Transverse colon (tissue), 4 donors: ENCODE measurements at regions not wholly inside any gene's neighbourhood (a gene's known extent, or its start where the extent isn't known, plus 50 kb on each side); places are given as distances from the start of the nearest gene placed in this dataset.
"Not testable (repeated sequence)": the region's sequence is repeated elsewhere in the genome, so short reads cannot be mapped to it uniquely, and the experiment has no call there.

ENCODE experiments used
- DNase-seq: peaks from one replicate; pipeline ENCODE4 v3.0.0-alpha.2; 2019
- H3K27ac ChIP-seq, 4 donors: fragments of 200-600 bp; sonication (generic); 2 replicates each; pipeline ENCODE4 v1.5.1; 2016 to 2018; ENCODE audit warnings: inconsistent platforms in 4 of 4
- H3K27me3 ChIP-seq: fragments of 200-600 bp; sonication (generic); 2 replicates; pipeline ENCODE4 v1.5.1; 2017; ENCODE audit warnings: inconsistent platforms
- H3K36me3 ChIP-seq, 4 donors: fragments of 200-600 bp; sonication (generic); 2 replicates each; pipeline ENCODE4 v1.5.1; 2017 to 2019; ENCODE audit warnings: inconsistent platforms in 4 of 4
- H3K4me1 ChIP-seq, 4 donors: fragments of 200-600 bp; sonication (generic); 2 replicates each; pipeline ENCODE4 v1.5.1; 2017 to 2020; ENCODE audit warnings: inconsistent platforms in 4 of 4
- H3K4me3 ChIP-seq, 4 donors: fragments of 200-600 bp; sonication (generic); 1 replicate in 1 of 4; 2 replicates in 3 of 4; pipeline versions ENCODE4 v1.5.1 to v1.6.1; 2017 to 2019; ENCODE audit warnings: inconsistent platforms in 4 of 4
- H3K9me3 ChIP-seq, 2 donors: fragments of 200-600 bp; sonication (generic); 2 replicates each; pipeline ENCODE4 v1.5.1; 2017 to 2019; ENCODE audit warnings: inconsistent platforms in 2 of 2
- EP300 ChIP-seq: sonication (generic); formaldehyde crosslinking; IDR thresholded peaks from one replicate; pipeline ENCODE4 v1.6.1; 2017; ENCODE audit warnings: antibody characterized with exemption, low read depth
- POLR2A ChIP-seq: fragments of 450-650 bp; IDR thresholded peaks from one replicate; pipeline ENCODE4 v1.6.1; 2016; ENCODE audit warnings: antibody characterized with exemption, mild to moderate bottlenecking, moderate library complexity
- POLR2AphosphoS5 ChIP-seq, 3 donors: sonication (generic); formaldehyde crosslinking; IDR thresholded peaks; one replicate each; pipeline ENCODE4 v1.6.1; 2016; ENCODE audit warnings: antibody characterized with exemption in 3 of 3
- WGBS, 2 donors: methylation state at CpG; one replicate each; pipeline ENCODE4 v1.1.5; 2018; ENCODE audit warnings: low coverage in 1 of 2; 5-methylcytosine and 5-hydroxymethylcytosine counted together
- in situ Hi-C, 4 donors: fragments of 200-750 bp; cut with MboI; loops; one replicate each; pipeline versions ENCODE4 v1.15.0 to v1.15.1; 2017; ENCODE audit warnings: low sequenced_read_pairs in 3 of 4, low pct_ligation_motif_present in 1 of 4, low pct_unique_long_range_greater_than_20kb in 1 of 4
- intact Hi-C: fragments of 100-400 bp; cut with DNase I; formaldehyde crosslinking; loops from one replicate; pipeline ENCODE4 v1.15.1; 2023; ENCODE audit warnings: low total_unique reads
- TF ChIP-seq, protein P1 (sequence below), 5 experiments: fragments of 200-600 bp in 3 of 5; fragments of 450-650 bp in 2 of 5; sonication (generic) in 3 of 5; IDR thresholded peaks; 1 replicate in 2 of 5; 2 replicates in 3 of 5; pipeline ENCODE4 v1.5.1; 2016 to 2017; ENCODE audit warnings: antibody characterized with exemption in 5 of 5, inconsistent platforms in 3 of 5, mild to moderate bottlenecking in 2 of 5, moderate library complexity in 1 of 5

- no peak for DNase-seq
- TF ChIP-seq, protein P1, sequence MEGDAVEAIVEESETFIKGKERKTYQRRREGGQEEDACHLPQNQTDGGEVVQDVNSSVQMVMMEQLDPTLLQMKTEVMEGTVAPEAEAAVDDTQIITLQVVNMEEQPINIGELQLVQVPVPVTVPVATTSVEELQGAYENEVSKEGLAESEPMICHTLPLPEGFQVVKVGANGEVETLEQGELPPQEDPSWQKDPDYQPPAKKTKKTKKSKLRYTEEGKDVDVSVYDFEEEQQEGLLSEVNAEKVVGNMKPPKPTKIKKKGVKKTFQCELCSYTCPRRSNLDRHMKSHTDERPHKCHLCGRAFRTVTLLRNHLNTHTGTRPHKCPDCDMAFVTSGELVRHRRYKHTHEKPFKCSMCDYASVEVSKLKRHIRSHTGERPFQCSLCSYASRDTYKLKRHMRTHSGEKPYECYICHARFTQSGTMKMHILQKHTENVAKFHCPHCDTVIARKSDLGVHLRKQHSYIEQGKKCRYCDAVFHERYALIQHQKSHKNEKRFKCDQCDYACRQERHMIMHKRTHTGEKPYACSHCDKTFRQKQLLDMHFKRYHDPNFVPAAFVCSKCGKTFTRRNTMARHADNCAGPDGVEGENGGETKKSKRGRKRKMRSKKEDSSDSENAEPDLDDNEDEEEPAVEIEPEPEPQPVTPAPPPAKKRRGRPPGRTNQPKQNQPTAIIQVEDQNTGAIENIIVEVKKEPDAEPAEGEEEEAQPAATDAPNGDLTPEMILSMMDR (IDR thresholded peaks at IDR 0.05) = no peak
- TF ChIP-seq POLR2A (no peak), EP300 (no peak), POLR2AphosphoS5 (IDR thresholded peaks at IDR 0.05) (no peak)
- Histone ChIP-seq H3K36me3 (no peaks in the 10 kb centered on the region), H3K4me1 (no peaks in the 10 kb centered on the region), H3K4me3 (no peak overlapping the region), H3K27ac (no peak overlapping the region), H3K9me3 (peaks cover 0 to 3% of the 10 kb centered on the region in 2 donors), H3K27me3 (no peaks in the 10 kb centered on the region)
- in situ Hi-C loops = no loop called here
- intact Hi-C loops = no loop called here
- WGBS, 2 donors = 65 to 67% methylated on average over 3 to 4 of the region's 4 CpGs
Measured at GRCh38 chr7:108875139-108875538, 305.5 kb downstream of the DNAJB9 start.

DNA sequence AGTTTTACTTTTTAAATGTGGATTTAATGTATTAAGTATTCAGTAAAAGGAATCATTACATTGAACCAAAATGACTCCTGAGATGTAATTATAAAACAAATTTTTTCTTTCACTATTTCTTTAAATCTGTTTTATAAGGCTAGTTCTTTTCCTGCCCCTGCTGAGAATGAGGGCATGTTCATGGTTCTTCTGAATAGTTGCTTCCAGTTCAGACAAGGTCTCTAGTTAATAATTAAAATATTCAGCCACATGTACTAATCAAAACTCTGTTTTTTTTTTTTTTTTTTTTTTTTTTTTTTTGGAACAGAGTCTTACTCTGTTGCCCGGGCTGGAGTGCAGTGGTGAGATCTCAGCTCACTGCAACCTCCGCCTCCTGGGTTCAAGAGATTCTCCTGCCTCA, 321.2 kb downstream of the DNAJB9 start:
- DNase-seq = no peak
- Histone ChIP-seq H3K36me3 (no peaks in the 10 kb centered on the region), H3K4me3 (no peak overlapping the region), H3K27ac (no peak overlapping the region), H3K9me3 (peaks cover 0 to 10% of the 10 kb centered on the region in 2 donors), H3K27me3 (no peaks in the 10 kb centered on the region), H3K4me1 (no peaks in the 10 kb centered on the region)
- 80 to 90% methylated on average over 1 to 2 of the region's 2 CpGs for WGBS, 2 donors
- intact Hi-C loops = no loop called here
- TF ChIP-seq POLR2A = no peak
- TF ChIP-seq EP300 = no peak
- no peak for TF ChIP-seq POLR2AphosphoS5 (IDR thresholded peaks at IDR 0.05)
- TF ChIP-seq, protein P1 (IDR thresholded peaks at IDR 0.05) = no peak
- in situ Hi-C loops = no loop called here

- TF ChIP-seq POLR2A (no peak), POLR2AphosphoS5 (IDR thresholded peaks at IDR 0.05) (no peak), EP300 (no peak)
- TF ChIP-seq, protein P1 (IDR thresholded peaks at IDR 0.05) = no peak
- intact Hi-C loops (no loop called here), in situ Hi-C loops (no loop called here)
- no peak overlapping the region for H3K27ac ChIP-seq
- H3K4me3 ChIP-seq = no peak overlapping the region
- DNase-seq = no peak
- H3K9me3 ChIP-seq = peaks cover 0 to 2% of the 10 kb centered on the region in 2 donors
- no peaks in the 10 kb centered on the region for H3K36me3 ChIP-seq
- 20 to 31% methylated on average over 1 of the region's 1 CpG for WGBS, 2 donors
- no peaks in the 10 kb centered on the region for H3K27me3 ChIP-seq
- no peaks in the 10 kb centered on the region for H3K4me1 ChIP-seq
Measured at GRCh38 chr7:108908456-108908855, 338.8 kb downstream of the DNAJB9 start.

DNA sequence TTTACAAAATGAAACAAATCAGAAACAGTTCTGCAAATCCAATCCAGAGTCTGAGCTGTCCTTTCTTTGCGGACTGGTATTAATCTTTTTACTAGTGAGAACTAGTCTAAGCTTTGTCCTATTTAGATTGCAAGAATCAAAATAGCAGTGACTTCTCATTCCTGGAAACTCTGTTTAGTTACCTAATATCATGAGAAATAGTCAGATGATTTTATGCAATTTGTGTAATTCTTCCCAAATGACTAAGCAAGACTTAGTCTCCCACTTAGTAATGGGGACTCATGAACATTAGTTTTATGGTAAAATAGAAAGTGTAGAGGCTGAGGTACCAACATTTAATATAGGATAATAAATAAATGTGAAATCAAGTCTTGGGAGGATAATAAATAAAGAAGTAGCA, 341.3 kb downstream of the DNAJB9 start:
- intact Hi-C loops = no loop called here
- TF ChIP-seq EP300 = no peak
- Histone ChIP-seq H3K4me1 (no peaks in the 10 kb centered on the region), H3K27me3 (no peaks in the 10 kb centered on the region), H3K27ac (no peak overlapping the region), H3K36me3 (no peaks in the 10 kb centered on the region), H3K9me3 (peaks cover 4% of the 10 kb centered on the region in 2 donors), H3K4me3 (no peak overlapping the region)
- in situ Hi-C loops = no loop called here
- no peak for DNase-seq
- WGBS, 2 donors = 92 to 95% methylated on average over 1 of the region's 1 CpG

GRCh38 chr7:108920490-108920889, 350.8 kb downstream of the DNAJB9 start:
- 22% methylated on average over 1 of the region's 1 CpG; no CpG with 5 or more reads in 1 of the 2 donors for WGBS, 2 donors
- Histone ChIP-seq H3K4me3 (no peak overlapping the region), H3K27ac (no peak overlapping the region), H3K27me3 (no peaks in the 10 kb centered on the region), H3K36me3 (no peaks in the 10 kb centered on the region), H3K4me1 (no peaks in the 10 kb centered on the region), H3K9me3 (peaks cover 4 to 19% of the 10 kb centered on the region in 2 donors)
- in situ Hi-C loops = no loop called here
- DNase-seq = no peak
- TF ChIP-seq EP300 = no peak
- TF ChIP-seq, protein P1 (IDR thresholded peaks at IDR 0.05) = no peak
- TF ChIP-seq POLR2A = no peak
- no peak for TF ChIP-seq POLR2AphosphoS5 (IDR thresholded peaks at IDR 0.05)
- intact Hi-C loops = no loop called here

- H3K27ac ChIP-seq, H3K9me3 ChIP-seq, in situ Hi-C loops, H3K4me1 ChIP-seq, DNase-seq, H3K36me3 ChIP-seq, H3K4me3 ChIP-seq, H3K27me3 ChIP-seq, intact Hi-C loops: not testable (repeated sequence)
- 98% methylated on average over 14 of the region's 14 CpGs; no CpG with 5 or more reads in 1 of the 2 donors for WGBS, 2 donors
Measured at GRCh38 chr7:108943048-108943447, 373.4 kb downstream of the DNAJB9 start.
